ENCODE measurements at regions not wholly inside any gene's neighbourhood (a gene's known extent, or its start where the extent isn't known, plus 50 kb on each side); places are given as distances from the start of the nearest gene placed in this dataset.

GRCh38 chr11:109667719-109668118 is 245.7 kb downstream of the C11orf87 start:
- TF ChIP-seq, protein P1, sequence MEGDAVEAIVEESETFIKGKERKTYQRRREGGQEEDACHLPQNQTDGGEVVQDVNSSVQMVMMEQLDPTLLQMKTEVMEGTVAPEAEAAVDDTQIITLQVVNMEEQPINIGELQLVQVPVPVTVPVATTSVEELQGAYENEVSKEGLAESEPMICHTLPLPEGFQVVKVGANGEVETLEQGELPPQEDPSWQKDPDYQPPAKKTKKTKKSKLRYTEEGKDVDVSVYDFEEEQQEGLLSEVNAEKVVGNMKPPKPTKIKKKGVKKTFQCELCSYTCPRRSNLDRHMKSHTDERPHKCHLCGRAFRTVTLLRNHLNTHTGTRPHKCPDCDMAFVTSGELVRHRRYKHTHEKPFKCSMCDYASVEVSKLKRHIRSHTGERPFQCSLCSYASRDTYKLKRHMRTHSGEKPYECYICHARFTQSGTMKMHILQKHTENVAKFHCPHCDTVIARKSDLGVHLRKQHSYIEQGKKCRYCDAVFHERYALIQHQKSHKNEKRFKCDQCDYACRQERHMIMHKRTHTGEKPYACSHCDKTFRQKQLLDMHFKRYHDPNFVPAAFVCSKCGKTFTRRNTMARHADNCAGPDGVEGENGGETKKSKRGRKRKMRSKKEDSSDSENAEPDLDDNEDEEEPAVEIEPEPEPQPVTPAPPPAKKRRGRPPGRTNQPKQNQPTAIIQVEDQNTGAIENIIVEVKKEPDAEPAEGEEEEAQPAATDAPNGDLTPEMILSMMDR (IDR thresholded peaks at IDR 0.05 in 8 of 11, conservative IDR thresholded peaks at IDR 0.05 in 3 of 11), result no peak
- no peak for TF ChIP-seq POLR2A (IDR thresholded peaks at IDR 0.05)

Measured in spleen (tissue), 7 donors.